Muscle of arm (tissue), 1 donor: ENCODE measurements at regions not wholly inside any gene's neighbourhood (a gene's known extent, or its start where the extent isn't known, plus 50 kb on each side); places are given as distances from the start of the nearest gene placed in this dataset.
"Not testable (repeated sequence)": the region's sequence is repeated elsewhere in the genome, so short reads cannot be mapped to it uniquely, and the experiment has no call there.

Experiments used
- DNase-seq: peaks from one replicate; pipeline ENCODE4 v3.0.0-alpha.2; 2013

GRCh38 chr13:68810660-68811059, 1297.0 kb upstream of the ATXN8OS start:
- no peak for DNase-seq

DNA sequence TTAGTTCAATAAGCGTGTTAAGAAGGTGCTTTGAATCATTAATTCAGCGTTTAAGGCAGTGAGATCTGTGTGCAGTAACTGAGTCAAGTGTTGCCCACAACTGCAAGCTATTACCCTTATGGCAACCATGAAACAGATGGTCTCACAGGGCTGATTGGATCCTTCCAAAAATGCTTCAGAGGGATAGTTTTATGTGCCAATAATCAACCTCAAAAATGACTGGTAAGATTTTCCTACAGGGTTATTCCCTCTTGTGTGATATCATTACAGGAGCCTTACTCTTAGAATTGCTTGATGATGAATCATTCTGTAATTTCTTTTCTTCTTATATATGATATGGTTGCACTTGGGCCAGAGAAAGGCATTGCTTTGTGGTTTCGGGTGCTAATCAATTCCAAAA, 1299.2 kb upstream of the ATXN8OS start:
- no peak for DNase-seq

DNA sequence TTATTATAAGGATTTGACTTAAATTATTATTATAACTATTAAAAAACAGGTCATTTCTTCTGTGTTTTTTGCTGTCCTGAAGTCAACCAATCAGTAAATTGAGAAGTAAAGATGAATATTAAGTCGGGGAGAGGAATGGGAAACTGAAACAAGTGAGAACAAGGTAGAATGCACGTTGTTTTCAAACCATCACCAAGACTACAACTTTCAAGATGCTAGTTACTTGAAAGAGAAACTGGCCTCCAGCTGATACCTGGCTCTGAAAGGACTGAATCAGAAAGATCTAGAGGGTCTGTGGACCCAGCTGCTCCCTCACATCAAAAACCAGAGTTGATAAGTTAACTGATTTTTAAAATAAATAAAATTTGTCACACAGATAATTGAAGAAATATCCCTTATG, 1301.5 kb upstream of the ATXN8OS start:
- no peak for DNase-seq

- DNase-seq: no peak
Measured at GRCh38 chr13:68784275-68784674, 1323.4 kb upstream of the ATXN8OS start.

DNA sequence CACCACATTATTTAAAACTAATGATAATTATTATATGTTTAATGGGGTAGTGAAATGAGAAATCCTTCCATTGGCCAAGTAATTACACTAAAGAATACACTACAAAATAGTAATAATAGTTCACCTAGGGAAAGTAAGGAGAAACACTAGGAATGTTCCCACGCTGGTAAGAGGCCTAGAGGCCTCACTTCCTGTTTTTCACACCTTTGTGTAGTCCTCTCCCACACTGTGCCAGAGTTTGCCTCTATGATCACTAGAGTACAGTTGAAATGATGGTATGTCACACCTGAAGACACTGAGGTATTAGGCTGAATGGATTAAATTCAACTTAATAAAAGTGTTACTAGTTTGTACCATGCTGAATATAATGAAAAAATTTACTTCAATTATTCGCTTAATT, 1348.0 kb upstream of the ATXN8OS start:
- no peak for DNase-seq

DNA sequence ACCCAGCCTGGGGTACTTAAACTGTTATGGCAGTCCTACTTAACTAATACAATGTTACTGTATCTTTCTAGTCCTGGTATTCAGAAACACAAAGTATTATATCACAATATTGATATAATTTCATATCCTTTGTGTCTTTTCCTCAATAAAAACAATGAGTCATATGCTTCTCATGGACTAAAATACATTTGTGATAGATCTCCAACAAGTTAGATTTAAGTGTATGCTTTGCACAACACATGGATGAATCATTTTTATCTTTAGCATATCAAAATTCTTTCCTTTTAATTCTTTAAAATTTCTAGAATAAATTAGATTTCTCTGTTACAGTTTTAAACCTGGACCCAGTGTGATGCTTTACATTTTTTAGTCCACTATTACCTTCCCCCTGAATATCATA, 1357.8 kb upstream of the ATXN8OS start:
- no peak for DNase-seq

DNA sequence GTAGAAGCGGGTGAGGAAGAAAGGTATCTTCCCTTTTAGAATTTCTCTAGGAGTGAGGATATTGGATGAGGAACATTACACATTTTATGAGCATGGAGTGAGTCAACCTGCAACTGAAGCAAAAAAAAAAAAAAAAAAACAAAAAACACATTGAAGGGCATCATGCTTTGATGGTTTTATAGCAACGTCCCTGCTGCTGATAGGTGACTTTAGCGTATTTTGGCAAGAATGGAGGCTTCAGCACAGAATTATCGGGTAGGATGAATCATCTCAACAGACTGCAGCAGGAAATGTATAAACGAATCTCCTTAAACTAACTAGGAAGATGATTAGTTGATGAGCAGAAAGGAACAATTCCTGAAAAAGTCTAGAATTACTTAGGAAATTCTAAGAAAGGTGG, 1359.6 kb upstream of the ATXN8OS start:
- no peak for DNase-seq

- DNase-seq: no peak
Measured at GRCh38 chr13:68745502-68745901, 1362.1 kb upstream of the ATXN8OS start.

DNA sequence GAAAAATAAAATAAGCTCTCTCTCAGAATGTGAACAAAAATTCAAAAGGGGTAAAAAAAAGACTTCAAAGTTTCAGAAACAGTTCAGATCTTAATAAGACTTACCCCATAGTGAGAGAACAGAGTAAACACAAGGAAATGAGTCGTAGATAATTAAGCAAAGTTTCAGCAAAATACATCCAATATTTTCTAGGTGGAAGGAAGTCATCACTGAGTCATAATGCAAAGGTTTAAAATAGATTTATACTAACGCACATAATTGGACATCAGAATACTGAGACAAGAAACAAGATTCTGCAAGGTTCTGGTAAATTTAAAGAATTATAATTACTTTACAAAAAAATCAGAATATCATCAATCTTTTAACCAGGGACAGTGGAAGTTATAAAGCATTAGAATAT, 1370.7 kb upstream of the ATXN8OS start:
- DNase-seq: no peak

DNA sequence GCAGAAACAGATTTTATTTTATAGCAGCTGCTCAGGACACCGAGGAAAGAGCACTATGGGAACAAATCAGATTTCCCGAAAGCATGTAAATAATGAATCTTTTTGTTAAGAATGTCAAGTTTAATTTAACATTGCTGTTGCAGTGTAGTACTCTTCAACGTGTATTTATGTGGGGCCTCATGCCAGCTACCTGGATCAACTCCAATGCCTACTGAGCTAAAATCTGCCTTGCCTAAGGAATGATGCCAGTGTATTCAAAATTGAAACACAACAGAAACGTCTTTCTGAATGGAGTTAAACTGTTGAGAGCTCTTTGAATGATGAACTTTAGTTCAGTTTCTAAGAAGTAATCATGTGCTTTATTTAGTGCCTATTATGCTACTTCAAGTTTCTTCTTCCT, 1379.8 kb upstream of the ATXN8OS start:
- no peak for DNase-seq

- DNase-seq: no peak
Measured at GRCh38 chr13:68727165-68727564, 1380.5 kb upstream of the ATXN8OS start.

GRCh38 chr13:68719815-68720214, 1387.8 kb upstream of the ATXN8OS start:
- no peak for DNase-seq

DNA sequence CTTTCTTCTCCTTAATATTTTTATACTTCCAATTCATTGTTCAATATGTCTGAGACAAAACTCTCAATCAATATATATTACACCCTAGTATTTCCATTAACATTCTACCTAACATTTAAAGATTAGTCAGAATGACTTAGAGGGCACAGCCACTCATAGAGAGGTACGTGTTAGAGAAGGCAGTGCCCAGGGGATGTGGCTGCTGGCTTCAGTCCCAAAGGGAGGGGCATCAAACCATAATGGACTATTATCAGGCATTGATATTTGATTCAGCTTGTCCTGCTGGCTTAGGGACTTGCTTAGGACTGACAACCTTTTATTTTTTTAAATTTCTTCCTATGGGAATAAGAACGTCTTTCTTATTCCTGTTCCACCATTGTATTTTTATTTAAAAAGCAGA, 1392.0 kb upstream of the ATXN8OS start:
- no peak for DNase-seq

GRCh38 chr13:68714292-68714691, 1393.3 kb upstream of the ATXN8OS start:
- no peak for DNase-seq

GRCh38 chr13:68713394-68713793, 1394.2 kb upstream of the ATXN8OS start:
- no peak for DNase-seq

GRCh38 chr13:68708336-68708908, 1399.2 kb upstream of the ATXN8OS start:
- no peak for DNase-seq

GRCh38 chr13:68706044-68706443, 1401.6 kb upstream of the ATXN8OS start:
- not testable (repeated sequence) for DNase-seq

DNA sequence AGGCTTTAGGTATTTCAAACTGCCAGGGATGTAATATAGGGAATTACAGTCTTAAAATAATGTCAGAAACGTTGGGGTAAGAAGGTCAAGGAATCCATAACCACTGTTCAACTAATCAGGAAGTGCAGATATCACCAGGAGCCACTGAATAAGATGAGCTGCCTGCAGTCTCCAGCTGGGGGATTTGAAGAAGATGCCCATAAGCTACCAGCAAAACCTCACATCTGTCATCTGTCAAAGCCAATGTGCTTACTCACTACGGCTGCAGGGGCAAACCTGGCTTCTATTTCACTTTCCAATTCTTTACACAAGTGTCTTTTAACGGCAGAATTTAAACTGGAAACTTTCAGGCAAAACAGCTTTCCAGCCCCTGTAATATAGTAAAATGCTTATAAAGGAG, 1410.1 kb upstream of the ATXN8OS start:
- DNase-seq: no peak

GRCh38 chr13:68696907-68697306, 1410.7 kb upstream of the ATXN8OS start:
- DNase-seq: no peak

DNA sequence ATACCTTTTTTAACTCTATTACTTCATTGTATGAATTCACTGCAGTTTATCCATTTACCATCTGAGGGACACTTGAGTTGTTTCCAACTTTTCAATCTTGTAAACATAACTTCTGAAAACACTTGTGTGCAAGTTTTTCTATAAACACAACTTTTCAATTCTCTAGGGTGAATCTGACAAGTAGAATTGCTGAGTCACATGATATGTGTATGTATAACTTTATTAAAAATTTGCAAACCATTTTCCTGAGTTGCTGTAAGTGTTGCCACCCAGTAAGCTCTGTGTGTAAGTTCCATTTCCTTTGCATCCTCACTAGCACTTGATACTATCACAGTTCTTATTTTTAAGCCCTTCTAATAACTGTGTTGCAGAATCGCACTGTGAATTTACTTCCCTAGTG, 1415.6 kb upstream of the ATXN8OS start:
- DNase-seq: no peak

DNA sequence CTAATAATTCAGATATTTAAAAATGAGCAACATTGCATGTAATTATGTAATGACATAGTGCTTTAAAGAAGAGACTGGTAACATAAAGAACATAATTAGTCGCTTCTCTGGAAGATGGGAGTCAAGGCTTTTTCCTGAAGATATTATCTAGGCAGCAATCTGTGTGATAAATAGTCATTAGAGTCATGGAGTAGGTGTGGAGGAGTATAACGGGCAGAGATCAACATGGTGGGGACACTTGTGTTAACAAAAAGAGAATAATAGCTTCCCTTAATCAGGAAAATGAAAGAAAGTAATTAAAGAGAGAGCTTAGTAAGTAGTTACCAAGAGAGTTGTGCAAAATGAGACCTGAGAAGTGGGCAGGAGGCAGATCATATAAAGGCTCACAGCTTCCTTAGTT, 1417.1 kb upstream of the ATXN8OS start:
- no peak for DNase-seq

DNA sequence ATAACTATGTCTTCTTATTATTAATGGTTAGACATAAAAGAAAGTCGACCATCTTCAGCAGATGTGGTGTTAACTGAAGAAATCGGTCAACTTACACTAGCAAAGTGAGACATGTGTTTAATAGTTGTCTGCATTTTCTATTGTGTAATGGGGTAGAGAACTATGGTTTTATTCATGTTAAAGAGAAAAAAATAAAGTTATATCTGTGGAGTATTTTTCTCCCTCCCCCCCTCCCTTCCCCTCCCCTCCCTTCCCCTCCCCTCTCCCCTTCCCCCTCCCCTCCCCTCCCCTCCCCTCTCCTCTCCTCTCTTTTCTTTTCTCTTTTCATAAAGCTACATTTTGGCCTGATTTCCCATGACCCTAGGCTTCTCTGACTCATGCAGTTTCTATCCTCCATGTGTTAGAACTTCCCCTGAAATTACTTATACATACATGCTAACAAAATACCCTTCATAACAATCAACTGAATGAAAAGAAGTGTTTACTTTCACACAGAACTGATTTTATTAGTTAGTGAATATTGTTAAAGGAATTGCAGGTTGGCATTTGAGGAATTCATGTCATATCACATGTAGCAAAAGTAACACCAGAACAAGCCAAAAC, 1431.0 kb upstream of the ATXN8OS start:
- no peak for DNase-seq

GRCh38 chr13:68675209-68675608, 1432.4 kb upstream of the ATXN8OS start:
- no peak for DNase-seq

DNA sequence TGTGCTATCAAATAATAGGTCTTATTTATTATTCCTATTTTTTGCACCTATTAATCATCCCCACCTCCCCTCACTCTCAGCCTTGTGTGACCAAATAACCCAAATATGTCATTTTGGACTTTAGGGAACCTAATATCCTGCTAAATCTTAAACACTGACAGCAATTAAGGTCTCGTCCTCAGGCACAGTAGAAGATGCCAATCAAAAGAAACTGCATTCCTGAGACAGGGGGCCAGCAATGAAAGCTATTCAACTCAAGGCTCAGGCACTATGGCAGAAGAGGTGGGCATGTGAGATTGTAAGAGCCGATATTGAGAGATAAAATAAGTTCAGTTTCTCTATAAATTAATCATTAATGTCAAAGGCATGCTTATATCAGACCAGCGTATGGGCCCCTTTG, 1437.7 kb upstream of the PCDH9 start:
- no peak for DNase-seq
